Endodermal cell (in vitro differentiated cells): ENCODE measurements at regions not wholly inside any gene's neighbourhood (a gene's known extent, or its start where the extent isn't known, plus 50 kb on each side); places are given as distances from the start of the nearest gene placed in this dataset.

Experiments
- DNase-seq: peaks from one replicate; pipeline ENCODE4 v3.0.0-alpha.2; 2017
- H3K27ac ChIP-seq: 2 replicates; pipeline ENCODE4 v1.5.1; 2013; ENCODE audit warnings: mild to moderate bottlenecking, low read depth, low read length, moderate library complexity
- H3K27me3 ChIP-seq: 2 replicates; pipeline ENCODE4 v1.6.1; 2013; ENCODE audit warnings: mild to moderate bottlenecking, low read length, moderate library complexity; ENCODE audit not compliant: insufficient read depth, control insufficient read depth, poor library complexity, severe bottlenecking
- H3K36me3 ChIP-seq: 2 replicates; pipeline ENCODE4 v1.7.0; 2013; ENCODE audit warnings: mild to moderate bottlenecking, low read length, moderate library complexity; ENCODE audit not compliant: control insufficient read depth, insufficient read depth
- H3K4me1 ChIP-seq: one replicate; pipeline ENCODE4 v1.7.0; 2013; ENCODE audit warnings: low read length; ENCODE audit not compliant: control insufficient read depth, insufficient read depth
- H3K4me3 ChIP-seq: 2 replicates; pipeline ENCODE4 v1.5.1; 2013; ENCODE audit warnings: mild to moderate bottlenecking, low read length, moderate library complexity
- H3K9ac ChIP-seq: 2 replicates; pipeline ENCODE4 v1.6.1; 2013; ENCODE audit warnings: mild to moderate bottlenecking, low read length, moderate library complexity; ENCODE audit not compliant: poor library complexity, severe bottlenecking; ENCODE audit errors: extremely low read depth
- H3K9me3 ChIP-seq: 2 replicates; pipeline ENCODE4 v1.6.1; 2013; ENCODE audit warnings: mild to moderate bottlenecking, low read length, moderate library complexity; ENCODE audit not compliant: control insufficient read depth
- H3K27ac Mint-ChIP-seq: 2 replicates; pipeline ENCODE4 v1.8.0; 2020; ENCODE audit warnings: mixed read lengths
- H3K27me3 Mint-ChIP-seq: 2 replicates; pipeline ENCODE4 v1.8.0; 2021; ENCODE audit warnings: mild to moderate bottlenecking, mixed read lengths; ENCODE audit not compliant: insufficient read depth
- H3K36me3 Mint-ChIP-seq: 2 replicates; pipeline ENCODE4 v1.8.0; 2020; ENCODE audit warnings: low read depth, mixed read lengths
- H3K4me1 Mint-ChIP-seq: 2 replicates; pipeline ENCODE4 v1.8.0; 2020; ENCODE audit warnings: mixed read lengths
- H3K4me3 Mint-ChIP-seq: 2 replicates; pipeline ENCODE4 v1.8.0; 2020; ENCODE audit warnings: mild to moderate bottlenecking, moderate library complexity, mixed read lengths
- H3K9me3 Mint-ChIP-seq: 2 replicates; pipeline ENCODE4 v1.8.0; 2020; ENCODE audit warnings: mild to moderate bottlenecking, mixed read lengths
- WGBS, 2 experiments: methylation state at CpG; one replicate each; pipeline versions ENCODE4 v1.1.5 to v1.1.7; 2013; ENCODE audit warnings: missing lambda C conversion rate in 2 of 2, mixed read lengths in 1 of 2; ENCODE audit not compliant: insufficient coverage in 1 of 2, insufficient read length in 1 of 2; 5-methylcytosine and 5-hydroxymethylcytosine counted together
- TF ChIP-seq, protein P1 (sequence below): fragments of 200-600 bp; sonication (generic); conservative IDR thresholded peaks from 2 replicates; pipeline ENCODE4 v1.5.0; 2021; ENCODE audit warnings: antibody characterized with exemption, mild to moderate bottlenecking

DNA sequence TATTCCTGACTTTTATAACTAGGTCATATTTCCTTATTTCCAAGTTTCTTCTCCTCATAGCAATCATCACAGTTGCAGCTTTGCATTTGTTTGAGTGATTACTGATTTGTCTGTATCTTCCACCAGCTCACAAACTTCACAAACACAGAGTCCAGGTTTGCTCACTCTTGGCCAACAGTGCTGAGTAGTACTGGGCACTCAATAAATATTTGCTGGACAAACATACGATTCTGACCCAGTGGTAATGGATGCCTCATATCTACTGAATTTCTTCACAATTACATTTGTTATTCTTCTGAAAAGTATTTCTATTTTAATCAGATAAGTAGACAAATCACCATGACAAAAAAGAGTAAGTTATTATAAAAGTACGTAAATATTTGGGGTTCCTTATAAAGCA, 516.3 kb downstream of the TDRD15 start:
- TF ChIP-seq, protein P1, sequence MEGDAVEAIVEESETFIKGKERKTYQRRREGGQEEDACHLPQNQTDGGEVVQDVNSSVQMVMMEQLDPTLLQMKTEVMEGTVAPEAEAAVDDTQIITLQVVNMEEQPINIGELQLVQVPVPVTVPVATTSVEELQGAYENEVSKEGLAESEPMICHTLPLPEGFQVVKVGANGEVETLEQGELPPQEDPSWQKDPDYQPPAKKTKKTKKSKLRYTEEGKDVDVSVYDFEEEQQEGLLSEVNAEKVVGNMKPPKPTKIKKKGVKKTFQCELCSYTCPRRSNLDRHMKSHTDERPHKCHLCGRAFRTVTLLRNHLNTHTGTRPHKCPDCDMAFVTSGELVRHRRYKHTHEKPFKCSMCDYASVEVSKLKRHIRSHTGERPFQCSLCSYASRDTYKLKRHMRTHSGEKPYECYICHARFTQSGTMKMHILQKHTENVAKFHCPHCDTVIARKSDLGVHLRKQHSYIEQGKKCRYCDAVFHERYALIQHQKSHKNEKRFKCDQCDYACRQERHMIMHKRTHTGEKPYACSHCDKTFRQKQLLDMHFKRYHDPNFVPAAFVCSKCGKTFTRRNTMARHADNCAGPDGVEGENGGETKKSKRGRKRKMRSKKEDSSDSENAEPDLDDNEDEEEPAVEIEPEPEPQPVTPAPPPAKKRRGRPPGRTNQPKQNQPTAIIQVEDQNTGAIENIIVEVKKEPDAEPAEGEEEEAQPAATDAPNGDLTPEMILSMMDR = no peak
- no peaks in the 10 kb centered on the region for H3K36me3 Mint-ChIP-seq
- no peaks in the 10 kb centered on the region for H3K27me3 ChIP-seq
- H3K4me1 ChIP-seq = peaks cover 9% of the 10 kb centered on the region
- no peak overlapping the region for H3K4me3 Mint-ChIP-seq
- no peaks in the 10 kb centered on the region for H3K27me3 Mint-ChIP-seq
- H3K9me3 ChIP-seq = no peaks in the 10 kb centered on the region
- no peaks in the 10 kb centered on the region for H3K9me3 Mint-ChIP-seq
- no peak overlapping the region for H3K9ac ChIP-seq
- H3K4me3 ChIP-seq = no peak overlapping the region
- DNase-seq = no peak
- no peak overlapping the region for H3K27ac ChIP-seq
- no peaks in the 10 kb centered on the region for H3K36me3 ChIP-seq
- H3K4me1 Mint-ChIP-seq = peaks cover 13% of the 10 kb centered on the region
- WGBS, 2 experiments = 95% methylated on average over 2 of the region's 2 CpGs; no CpG with 5 or more reads in 1 of the 2 experiments
- H3K27ac Mint-ChIP-seq = no peak overlapping the region

DNA sequence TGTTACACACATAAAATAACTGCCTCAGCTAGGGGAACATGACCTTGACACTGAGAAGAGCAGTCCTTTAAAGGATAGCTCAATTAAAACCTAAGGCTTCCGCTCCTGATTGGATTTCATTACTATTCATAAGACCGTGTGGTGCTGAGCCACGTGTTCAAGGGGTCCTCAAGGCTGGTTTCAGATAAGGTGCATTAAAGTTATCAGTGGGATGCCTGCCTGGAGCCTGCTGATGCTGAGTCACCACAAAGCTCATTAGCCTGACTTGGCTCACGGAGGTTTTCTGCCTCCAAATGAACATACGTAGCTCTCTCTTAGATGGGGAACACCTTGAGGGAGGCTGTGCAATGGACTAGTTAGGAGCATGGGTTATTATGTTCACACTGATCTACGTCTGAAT, 518.9 kb downstream of the TDRD15 start:
- Mint-ChIP-seq H3K4me3 (no peak overlapping the region), H3K4me1 (peaks cover 18% of the 10 kb centered on the region), H3K27ac (no peak overlapping the region), H3K36me3 (no peaks in the 10 kb centered on the region), H3K9me3 (no peaks in the 10 kb centered on the region), H3K27me3 (no peaks in the 10 kb centered on the region)
- no peak overlapping the region for H3K9ac ChIP-seq
- DNase-seq = peak; percentile 72
- H3K4me3 ChIP-seq = no peak overlapping the region
- peaks cover 9% of the 10 kb centered on the region for H3K4me1 ChIP-seq
- TF ChIP-seq, protein P1 = no peak
- no peaks in the 10 kb centered on the region for H3K27me3 ChIP-seq
- 57 to 59% methylated on average over 6 of the region's 6 CpGs for WGBS, 2 experiments
- H3K27ac ChIP-seq = no peak overlapping the region
- H3K36me3 ChIP-seq = no peaks in the 10 kb centered on the region
- H3K9me3 ChIP-seq = no peaks in the 10 kb centered on the region

DNA sequence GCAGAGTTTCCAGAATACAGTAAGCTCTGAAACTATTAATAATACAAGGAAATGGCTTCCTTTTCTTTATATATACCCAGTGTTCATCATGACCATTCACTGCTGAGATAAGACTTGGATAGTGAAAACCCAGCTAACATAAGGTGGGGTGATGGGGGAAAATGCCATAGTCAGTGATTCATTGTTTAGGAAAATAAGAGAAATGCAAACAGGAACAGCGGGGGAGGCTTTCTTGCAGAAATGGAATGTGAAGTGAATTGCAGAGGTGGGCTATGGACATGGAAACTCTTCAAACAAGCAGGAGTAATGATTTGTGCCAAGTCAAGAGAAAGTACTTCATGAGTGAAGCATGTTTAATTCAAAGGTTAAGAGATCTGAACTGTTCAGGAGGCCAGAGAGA, 519.4 kb downstream of the TDRD15 start:
- Mint-ChIP-seq H3K27ac (no peak overlapping the region), H3K4me3 (no peak overlapping the region), H3K9me3 (no peaks in the 10 kb centered on the region), H3K4me1 (peaks cover 18% of the 10 kb centered on the region), H3K27me3 (no peaks in the 10 kb centered on the region), H3K36me3 (no peaks in the 10 kb centered on the region)
- no peak for DNase-seq
- peaks cover 9% of the 10 kb centered on the region for H3K4me1 ChIP-seq
- no peak overlapping the region for H3K27ac ChIP-seq
- H3K9me3 ChIP-seq = no peaks in the 10 kb centered on the region
- H3K4me3 ChIP-seq = no peak overlapping the region
- H3K36me3 ChIP-seq = no peaks in the 10 kb centered on the region
- no peaks in the 10 kb centered on the region for H3K27me3 ChIP-seq
- 70 to 100% methylated on average over 1 of the region's 1 CpG for WGBS, 2 experiments
- no peak overlapping the region for H3K9ac ChIP-seq
- TF ChIP-seq, protein P1 = no peak
